Caco-2 (cell line): ENCODE measurements at regions not wholly inside any gene's neighbourhood (a gene's known extent, or its start where the extent isn't known, plus 50 kb on each side); places are given as distances from the start of the nearest gene placed in this dataset.
A peak's percentile ranks its signal among the peaks of the same experiment; 100 is the strongest.

Source experiments
- BruUV-seq: library from RNA; stranded (reverse); fragments of 400-500 nt; replicated peaks from 2 replicates; lab custom pipeline; 2021; lab: Mats Ljungman, UMichigan
- CTCF ChIA-PET: fragments of 300-600 bp; sonication (Branson Sonifier 250); formaldehyde crosslinking; loops from one replicate; lab custom pipeline; 2022; ENCODE audit warnings: antibody characterized with exemption; lab: Charles Lee
- POLR2A ChIA-PET: fragments of 300-600 bp; sonication (Branson Sonifier 250); formaldehyde crosslinking; loops from one replicate; lab custom pipeline; 2022; ENCODE audit warnings: antibody characterized with exemption; lab: Charles Lee
- DNase-seq, 2 experiments: peaks; one replicate each; pipeline versions ENCODE4 v3.0.0 to v3.0.0-alpha.2; 2020 to 2022
- H3K27me3 ChIP-seq: replicated peaks from 2 replicates; pipeline ENCODE4 v1.6.0; 2011; ENCODE audit warnings: low read length; ENCODE audit not compliant: control insufficient read depth, insufficient read depth
- H3K36me3 ChIP-seq: 2 replicates; pipeline ENCODE4 v1.5.1; 2011; ENCODE audit warnings: low read length; ENCODE audit not compliant: control insufficient read depth, insufficient read depth
- H3K4me1 ChIP-seq: fragments of 250-450 bp; sonication (Bioruptor Pico); 2 replicates; pipeline ENCODE4 v1.5.1; 2020; ENCODE audit warnings: mild to moderate bottlenecking
- H3K4me3 ChIP-seq: 2 replicates; pipeline ENCODE4 v1.5.1; 2011; ENCODE audit warnings: low read depth, mild to moderate bottlenecking, control low read depth, low read length
- H3K9me3 ChIP-seq: fragments of 250-450 bp; sonication (Bioruptor Pico); 2 replicates; pipeline ENCODE4 v1.5.1; 2020; ENCODE audit warnings: mild to moderate bottlenecking, moderate library complexity
- H3K27ac Mint-ChIP-seq: one replicate; pipeline ENCODE4 v1.8.0; 2022; ENCODE audit warnings: mixed read lengths; ENCODE audit not compliant: unreplicated experiment
- H3K27me3 Mint-ChIP-seq: one replicate; pipeline ENCODE4 v1.8.0; 2022; ENCODE audit warnings: mixed read lengths; ENCODE audit not compliant: insufficient read depth, unreplicated experiment
- H3K36me3 Mint-ChIP-seq: one replicate; pipeline ENCODE4 v1.8.0; 2022; ENCODE audit warnings: mild to moderate bottlenecking, mixed read lengths; ENCODE audit not compliant: insufficient read depth, unreplicated experiment
- H3K4me1 Mint-ChIP-seq: one replicate; pipeline ENCODE4 v1.8.0; 2022; ENCODE audit warnings: low read depth, mixed read lengths; ENCODE audit not compliant: unreplicated experiment
- H3K4me3 Mint-ChIP-seq: one replicate; pipeline ENCODE4 v1.8.0; 2022; ENCODE audit warnings: mild to moderate bottlenecking, moderate library complexity, mixed read lengths; ENCODE audit not compliant: unreplicated experiment
- H3K9me3 Mint-ChIP-seq: one replicate; pipeline ENCODE4 v1.8.0; 2022; ENCODE audit warnings: mixed read lengths; ENCODE audit not compliant: unreplicated experiment
- intact Hi-C: fragments of 100-400 bp; cut with micrococcal nuclease; formaldehyde crosslinking; loops from one replicate; pipeline ENCODE4 v1.10.0; 2022; ENCODE audit not compliant: unreplicated experiment
- TF ChIP-seq, protein P1 (sequence below), 2 experiments: fragments of 200-600 bp in 1 of 2; IDR thresholded peaks; 1 replicate in 1 of 2; 2 replicates in 1 of 2; pipeline versions ENCODE4 v1.5.1 to v1.8.0; 2011 to 2022; ENCODE audit warnings: antibody characterized with exemption in 1 of 2, control low read depth in 1 of 2, inconsistent platforms in 1 of 2, low read depth in 1 of 2, low read length in 1 of 2, mild to moderate bottlenecking in 1 of 2, moderate library complexity in 1 of 2; ENCODE audit not compliant: insufficient read depth in 1 of 2, severe bottlenecking in 1 of 2, unreplicated experiment in 1 of 2

DNA sequence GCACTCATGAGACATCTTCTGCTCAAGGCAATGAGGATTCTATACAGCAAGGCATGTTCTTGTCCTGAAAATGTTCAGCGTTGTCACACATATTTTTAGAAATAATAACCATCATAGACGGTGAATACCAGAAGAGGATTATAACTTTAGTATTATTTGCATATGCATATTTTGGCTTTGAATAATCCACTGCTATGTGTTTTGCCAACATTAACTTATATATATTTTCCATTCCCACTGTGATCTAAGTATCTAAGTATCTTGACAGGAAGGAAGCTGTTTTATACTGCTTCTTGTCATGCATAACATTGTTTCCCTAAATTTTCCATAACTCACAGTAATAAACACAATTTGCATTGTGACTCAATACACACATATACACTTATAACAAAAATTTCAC is 509.5 kb downstream of the TBL1XR1 start:
- Histone ChIP-seq H3K4me1 (peaks cover 6% of the 10 kb centered on the region; the same call in 1 of the 2 replicates), H3K9me3 (no peaks in the 10 kb centered on the region), H3K36me3 (no peaks in the 10 kb centered on the region), H3K4me3 (no peak overlapping the region), H3K27me3 (no peaks in the 10 kb centered on the region)
- intact Hi-C loops: no loop called here
- H3K9me3 Mint-ChIP-seq: no peaks in the 10 kb centered on the region
- CTCF ChIA-PET: no interaction called here
- POLR2A ChIA-PET: no interaction called here
- no peak overlapping the region for H3K27ac Mint-ChIP-seq
- H3K4me3 Mint-ChIP-seq: no peak overlapping the region
- H3K4me1 Mint-ChIP-seq: peaks cover 8% of the 10 kb centered on the region
- no TSS peak for BruUV-seq
- DNase-seq: no peak
- TF ChIP-seq, protein P1, sequence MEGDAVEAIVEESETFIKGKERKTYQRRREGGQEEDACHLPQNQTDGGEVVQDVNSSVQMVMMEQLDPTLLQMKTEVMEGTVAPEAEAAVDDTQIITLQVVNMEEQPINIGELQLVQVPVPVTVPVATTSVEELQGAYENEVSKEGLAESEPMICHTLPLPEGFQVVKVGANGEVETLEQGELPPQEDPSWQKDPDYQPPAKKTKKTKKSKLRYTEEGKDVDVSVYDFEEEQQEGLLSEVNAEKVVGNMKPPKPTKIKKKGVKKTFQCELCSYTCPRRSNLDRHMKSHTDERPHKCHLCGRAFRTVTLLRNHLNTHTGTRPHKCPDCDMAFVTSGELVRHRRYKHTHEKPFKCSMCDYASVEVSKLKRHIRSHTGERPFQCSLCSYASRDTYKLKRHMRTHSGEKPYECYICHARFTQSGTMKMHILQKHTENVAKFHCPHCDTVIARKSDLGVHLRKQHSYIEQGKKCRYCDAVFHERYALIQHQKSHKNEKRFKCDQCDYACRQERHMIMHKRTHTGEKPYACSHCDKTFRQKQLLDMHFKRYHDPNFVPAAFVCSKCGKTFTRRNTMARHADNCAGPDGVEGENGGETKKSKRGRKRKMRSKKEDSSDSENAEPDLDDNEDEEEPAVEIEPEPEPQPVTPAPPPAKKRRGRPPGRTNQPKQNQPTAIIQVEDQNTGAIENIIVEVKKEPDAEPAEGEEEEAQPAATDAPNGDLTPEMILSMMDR (IDR thresholded peaks at IDR 0.05; ENCODE audit: insufficient read depth in 1 of 2, low read depth in 1 of 2, low read length in 1 of 2, severe bottlenecking in 1 of 2, unreplicated experiment in 1 of 2): no peak
- no peaks in the 10 kb centered on the region for H3K36me3 Mint-ChIP-seq
- H3K27me3 Mint-ChIP-seq: no peaks in the 10 kb centered on the region

DNA sequence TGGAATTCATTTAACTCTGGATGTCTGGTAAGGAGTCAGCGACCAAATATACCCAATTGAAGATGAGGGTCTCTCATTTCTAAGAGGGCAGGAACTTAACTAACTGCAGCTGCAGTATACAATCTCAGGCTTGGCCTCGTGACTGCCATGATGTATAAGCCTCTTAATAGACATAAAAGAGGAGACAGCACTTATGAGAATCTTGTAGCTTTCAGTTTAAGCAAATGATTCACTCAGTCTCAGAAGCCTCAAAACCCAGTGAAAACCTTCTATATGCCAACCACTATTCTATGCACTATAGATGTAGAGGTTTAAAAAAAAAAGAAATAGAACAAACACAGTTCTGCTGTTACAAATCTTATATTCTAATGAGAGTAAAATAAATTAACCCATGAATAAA is 513.9 kb downstream of the TBL1XR1 start:
- H3K4me1 Mint-ChIP-seq: no peaks in the 10 kb centered on the region
- no peaks in the 10 kb centered on the region for H3K9me3 ChIP-seq
- no peaks in the 10 kb centered on the region for H3K27me3 Mint-ChIP-seq
- TF ChIP-seq, protein P1 (IDR thresholded peaks at IDR 0.05; ENCODE audit: insufficient read depth in 1 of 2, low read depth in 1 of 2, low read length in 1 of 2, severe bottlenecking in 1 of 2, unreplicated experiment in 1 of 2): no peak
- H3K36me3 ChIP-seq: no peaks in the 10 kb centered on the region
- H3K27me3 ChIP-seq: no peaks in the 10 kb centered on the region
- H3K4me1 ChIP-seq: no peaks in the 10 kb centered on the region
- H3K36me3 Mint-ChIP-seq: no peaks in the 10 kb centered on the region
- H3K4me3 ChIP-seq: no peak overlapping the region
- DNase-seq: no peak
- H3K9me3 Mint-ChIP-seq: peaks cover 7% of the 10 kb centered on the region
- ChIA-PET CTCF (no interaction called here), POLR2A (no interaction called here)
- BruUV-seq: no TSS peak
- H3K4me3 Mint-ChIP-seq: no peak overlapping the region
- intact Hi-C loops: no loop called here
- H3K27ac Mint-ChIP-seq: no peak overlapping the region

DNA sequence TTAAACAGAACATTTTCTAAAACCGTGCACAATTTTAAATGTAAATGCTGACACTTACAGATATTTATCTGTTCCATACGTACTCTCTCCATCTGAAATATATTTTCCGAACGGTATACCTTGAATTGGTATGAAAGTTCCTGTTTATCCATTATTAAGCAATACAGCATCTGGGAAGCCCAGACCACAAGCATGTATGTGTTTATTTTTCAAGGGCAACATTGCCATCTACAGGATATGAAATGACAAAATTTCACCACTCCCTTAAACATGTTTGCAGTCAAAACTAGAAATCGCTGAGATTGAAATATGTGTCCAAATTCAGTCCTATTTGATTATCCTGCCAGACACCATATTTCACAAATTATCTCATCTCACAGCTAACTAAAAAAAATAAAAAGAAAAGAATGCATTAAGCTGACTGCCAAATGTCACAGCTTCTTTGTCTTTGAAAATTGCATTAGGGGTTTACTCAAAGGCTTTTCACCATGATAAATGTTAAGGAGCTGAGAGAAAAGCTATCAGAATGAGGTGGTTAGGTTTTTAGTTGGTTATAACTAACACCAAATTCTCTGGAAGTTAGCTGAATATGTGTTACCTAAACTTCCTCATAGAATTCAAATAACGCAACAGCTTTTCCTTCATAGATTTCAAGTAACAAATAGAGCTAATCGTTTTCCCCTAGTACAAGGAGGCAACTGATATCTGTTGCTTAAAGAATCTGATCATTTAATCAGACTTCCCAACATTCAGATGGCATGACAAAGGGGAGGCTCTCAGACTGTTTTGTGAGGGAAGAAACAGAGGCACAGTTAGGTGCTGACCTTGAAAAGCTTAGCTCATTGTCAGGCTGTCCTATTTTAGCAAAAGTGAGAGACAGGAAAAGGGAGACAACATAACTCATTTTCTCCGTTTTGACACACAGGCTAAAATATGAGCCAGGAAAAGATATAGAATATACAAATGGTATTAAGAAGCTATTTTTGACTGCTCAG is 533.1 kb downstream of the TBL1XR1 start:
- CTCF ChIA-PET: interaction anchor here (0.7 kb wide), 1 partner anchor 928 kb away, joined by 3 read pairs; no protein-coding TSS in a partner anchor
- no peaks in the 10 kb centered on the region for H3K36me3 ChIP-seq
- BruUV-seq: no TSS peak
- Mint-ChIP-seq H3K36me3 (no peaks in the 10 kb centered on the region), H3K9me3 (peaks cover 17% of the 10 kb centered on the region), H3K27ac (no peak overlapping the region), H3K4me1 (no peaks in the 10 kb centered on the region), H3K4me3 (no peak overlapping the region), H3K27me3 (no peaks in the 10 kb centered on the region)
- POLR2A ChIA-PET: no interaction called here
- no peaks in the 10 kb centered on the region for H3K9me3 ChIP-seq
- no peaks in the 10 kb centered on the region for H3K27me3 ChIP-seq
- TF ChIP-seq, protein P1 (IDR thresholded peaks at IDR 0.05; ENCODE audit: insufficient read depth in 1 of 2, low read depth in 1 of 2, low read length in 1 of 2, severe bottlenecking in 1 of 2, unreplicated experiment in 1 of 2): peak; percentile 24 to 32
- no peak overlapping the region for H3K4me3 ChIP-seq
- intact Hi-C loops: loop anchor here (1.0 to 10.0 kb wide), 3 partner anchors 149 to 707 kb away; no protein-coding TSS in a partner anchor
- H3K4me1 ChIP-seq: no peaks in the 10 kb centered on the region
- peak in 1 of 2 experiments; percentile 9 for DNase-seq
